ENCODE measurements at regions not wholly inside any gene's neighbourhood (a gene's known extent, or its start where the extent isn't known, plus 50 kb on each side); places are given as distances from the start of the nearest gene placed in this dataset.
"Not testable (repeated sequence)": the region's sequence is repeated elsewhere in the genome, so short reads cannot be mapped to it uniquely, and the experiment has no call there.

DNA sequence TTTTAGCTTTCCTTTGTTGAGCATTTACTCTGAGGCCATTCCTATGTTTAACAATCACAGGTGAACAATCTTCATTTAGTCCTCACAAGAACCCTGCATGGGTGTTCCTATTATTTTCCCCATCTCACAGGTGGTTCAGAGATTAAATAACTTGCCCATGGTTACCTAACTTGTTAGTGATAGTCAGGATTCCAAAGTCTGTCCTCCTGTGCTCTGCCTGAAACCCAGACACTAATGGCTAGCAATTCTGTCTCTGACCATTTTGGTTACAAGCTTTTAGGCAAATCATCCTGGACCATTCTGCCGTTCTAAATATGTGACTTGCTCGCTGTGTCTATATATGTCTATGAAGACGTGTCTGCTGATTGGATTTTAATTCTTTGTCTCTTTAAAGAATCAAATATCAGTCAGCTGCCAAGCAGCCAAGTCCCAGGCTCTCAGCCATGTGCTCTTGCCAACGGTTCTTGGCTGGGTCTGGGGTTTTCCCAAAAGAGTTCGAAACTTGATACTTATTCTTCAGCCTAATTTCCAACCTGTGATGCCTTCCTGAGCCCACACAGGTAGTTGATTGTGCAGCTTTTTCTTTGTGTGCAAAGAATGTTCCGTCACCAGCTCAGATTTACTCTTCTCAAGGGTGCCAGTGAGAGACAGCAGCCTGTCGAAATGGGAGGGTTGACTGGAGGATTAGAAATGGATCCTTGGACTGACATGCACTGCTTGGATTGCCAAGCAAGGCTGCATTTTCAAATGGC is 121.7 kb downstream of the NREP start:
- DNase-seq (ENCODE audit: low read depth) = no peak

GRCh38 chr5:111631328-111631727 is 119.0 kb upstream of the STARD4 start:
- no peak for DNase-seq (ENCODE audit: low read depth)

GRCh38 chr5:111628901-111629300 is 116.6 kb upstream of the STARD4 start:
- DNase-seq (ENCODE audit: low read depth) = peak; percentile 21

GRCh38 chr5:111627862-111628261 is 115.5 kb upstream of the STARD4 start:
- no peak for DNase-seq (ENCODE audit: low read depth)

- DNase-seq (ENCODE audit: low read depth) = no peak
Observed at GRCh38 chr5:111626473-111627148, 114.3 kb upstream of the STARD4 start.

- DNase-seq (ENCODE audit: low read depth) = no peak
Observed at GRCh38 chr5:111618623-111619271, 106.4 kb upstream of the STARD4 start.

DNA sequence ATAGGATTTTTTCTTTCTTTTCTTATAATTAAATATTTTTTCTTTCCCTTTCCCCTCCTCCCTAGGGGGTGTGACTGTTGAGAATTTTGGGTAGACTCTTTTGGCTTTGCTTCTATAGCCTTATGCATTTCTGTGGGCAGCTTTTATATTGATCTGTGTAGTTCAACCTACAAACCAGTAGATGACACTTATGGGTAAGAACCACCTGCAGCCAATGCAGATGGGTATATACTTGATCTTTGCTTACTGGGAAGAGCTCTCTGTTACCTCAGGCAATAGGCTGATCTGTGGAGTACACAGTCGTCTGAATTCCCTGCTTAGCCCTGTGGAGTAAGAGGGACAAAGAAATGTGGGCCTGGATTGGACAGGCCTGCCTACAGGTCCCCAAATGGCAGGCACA is 102.7 kb upstream of the STARD4 start:
- DNase-seq (ENCODE audit: low read depth) = no peak

DNA sequence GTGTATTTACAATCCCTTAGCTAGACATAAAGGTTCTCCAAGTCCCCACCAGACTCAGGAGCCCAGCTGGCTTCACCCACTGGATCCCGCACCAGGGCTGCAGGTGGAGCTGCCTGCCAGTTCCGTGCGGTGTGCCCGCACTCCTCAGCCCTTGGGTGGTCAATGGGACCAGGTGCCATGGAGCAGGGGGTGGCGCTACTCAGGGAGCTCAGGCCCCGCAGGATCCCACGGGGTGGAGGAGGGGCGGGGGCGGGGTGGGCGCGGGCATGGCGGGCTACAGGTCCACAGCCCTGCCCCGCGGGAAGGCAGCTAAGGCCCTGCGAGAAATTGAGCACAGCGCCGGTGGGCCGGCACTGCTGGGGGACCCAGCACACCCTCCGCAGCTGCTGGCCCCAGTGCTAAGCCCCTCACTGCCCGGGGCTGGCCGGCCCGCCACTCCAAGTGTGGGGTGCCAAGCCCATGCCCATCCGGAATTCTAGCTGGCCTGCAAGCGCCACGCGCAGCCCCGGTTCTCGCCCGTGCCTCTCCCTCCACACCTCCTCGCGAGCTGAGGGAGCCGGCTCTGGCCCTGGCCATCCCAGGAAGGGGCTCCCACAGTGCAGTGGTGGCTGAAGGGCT is 99.8 kb upstream of the STARD4 start:
- DNase-seq (ENCODE audit: low read depth) = not testable (repeated sequence)

DNA sequence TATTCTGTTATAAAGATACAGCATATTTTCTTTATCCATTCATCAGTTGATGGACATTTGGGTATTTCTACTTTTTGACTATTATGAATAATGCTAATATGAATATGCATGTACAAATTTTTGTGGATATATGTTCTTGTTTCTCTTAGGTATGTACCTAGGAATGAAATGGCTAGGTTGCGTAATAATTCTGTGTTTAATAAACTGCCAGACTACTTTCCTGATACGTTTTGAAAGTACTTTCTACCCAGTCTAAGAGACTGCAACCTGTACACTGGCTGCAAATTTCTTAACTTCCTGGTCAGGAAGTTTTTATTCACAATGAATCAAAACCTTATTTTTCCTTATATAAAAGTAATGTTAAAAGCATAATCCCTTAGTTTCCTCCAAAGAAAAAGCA is 93.9 kb upstream of the STARD4 start:
- no peak for DNase-seq (ENCODE audit: low read depth)

- no peak for DNase-seq (ENCODE audit: low read depth)
Observed at GRCh38 chr5:111603446-111603827, 91.1 kb upstream of the STARD4 start.

DNA sequence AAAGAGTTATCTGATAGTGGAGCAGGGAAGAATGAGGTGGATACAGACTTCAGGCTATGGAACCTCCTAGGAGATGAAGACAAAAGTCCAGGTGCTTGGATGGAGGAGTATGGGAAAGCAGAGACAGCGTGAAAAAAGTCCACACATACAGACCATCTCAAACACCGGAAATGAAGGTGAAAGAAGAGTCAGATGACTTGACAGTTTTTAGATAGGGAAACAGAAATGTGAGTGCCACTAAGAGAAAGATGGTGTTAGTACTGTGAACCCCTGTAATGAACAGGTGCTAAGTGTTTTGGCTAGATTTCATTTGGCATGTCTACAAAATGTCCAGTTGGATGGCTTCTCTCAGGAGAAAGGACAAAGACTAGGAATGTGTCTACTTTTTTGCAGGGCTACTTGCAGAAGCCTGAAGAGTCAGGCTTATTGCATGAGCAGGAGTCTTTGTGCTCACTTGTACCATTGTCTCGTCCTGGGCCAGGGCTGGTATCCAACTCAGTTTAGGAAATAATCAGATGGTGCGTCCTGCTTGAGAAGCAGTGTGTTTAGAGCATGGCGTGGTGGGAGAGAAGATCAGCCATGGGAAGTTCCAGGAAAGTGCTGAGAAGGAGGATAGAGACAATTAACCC is 90.6 kb upstream of the STARD4 start:
- no peak for DNase-seq (ENCODE audit: low read depth)

- DNase-seq (ENCODE audit: low read depth) = no peak
Observed at GRCh38 chr5:111598996-111599395, 86.7 kb upstream of the STARD4 start.

- no peak for DNase-seq (ENCODE audit: low read depth)
Observed at GRCh38 chr5:111597491-111597890, 85.2 kb upstream of the STARD4 start.

- DNase-seq (ENCODE audit: low read depth) = no peak
Observed at GRCh38 chr5:111596705-111597104, 84.4 kb upstream of the STARD4 start.

DNA sequence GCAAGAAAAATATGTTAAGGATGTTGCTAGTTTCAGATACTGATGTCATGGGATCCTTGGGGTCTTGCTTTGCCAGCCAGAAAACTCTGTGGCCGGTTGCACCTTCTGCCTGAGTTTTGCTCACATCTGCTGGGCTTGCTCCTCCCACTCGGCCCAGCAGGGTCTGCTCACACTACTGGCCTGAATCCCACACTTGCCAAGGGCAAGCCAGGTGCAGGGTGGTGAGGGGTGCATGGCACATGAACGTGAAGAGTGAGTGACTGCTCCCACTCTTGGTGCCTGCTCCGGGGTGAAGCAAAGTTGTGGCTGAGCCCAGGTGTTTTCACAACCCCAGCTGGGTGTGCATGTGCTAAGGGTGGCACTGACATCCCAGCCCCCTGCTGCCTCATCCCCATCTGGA is 83.1 kb upstream of the STARD4 start:
- DNase-seq (ENCODE audit: low read depth) = no peak

- no peak for DNase-seq (ENCODE audit: low read depth)
Observed at GRCh38 chr5:111589316-111589715, 77.0 kb upstream of the STARD4 start.

DNA sequence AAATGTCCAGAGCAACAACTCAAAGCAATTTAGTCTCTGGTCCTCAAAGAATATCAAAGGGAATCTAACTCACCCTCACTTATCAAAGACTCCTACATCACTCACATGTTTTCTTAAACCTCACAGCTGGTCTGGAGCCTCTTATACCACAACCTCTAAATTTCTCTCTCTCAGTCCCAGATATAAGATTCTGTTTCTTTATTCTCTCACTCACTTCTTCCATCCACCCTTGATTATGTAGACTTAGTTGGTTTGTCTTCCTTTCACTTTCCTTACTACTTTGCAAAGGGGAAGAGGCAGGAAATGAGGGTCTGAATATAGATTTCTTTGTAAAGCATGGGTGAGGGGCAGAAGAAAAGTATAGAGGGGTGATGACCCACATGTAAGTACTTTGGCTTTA is 75.4 kb upstream of the STARD4 start:
- no peak for DNase-seq (ENCODE audit: low read depth)

DNA sequence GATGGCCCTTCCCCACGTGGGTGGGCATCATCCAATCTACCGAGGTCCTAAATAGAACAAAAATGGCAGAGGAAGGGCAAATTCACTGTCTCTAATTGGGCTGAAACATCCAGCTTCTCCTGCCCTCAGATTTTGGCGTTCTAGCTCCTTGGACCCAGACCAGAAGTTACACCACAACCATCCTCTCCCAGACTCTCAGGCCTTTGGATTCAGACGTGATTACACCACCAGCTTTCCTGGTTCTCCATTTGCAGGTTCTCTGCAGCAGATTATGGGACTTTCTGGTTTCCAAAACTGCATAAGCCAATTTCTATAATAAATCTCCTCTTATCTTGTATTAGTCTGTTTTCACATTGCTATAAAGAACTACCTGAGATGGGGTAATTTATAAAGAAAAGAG is 73.6 kb upstream of the STARD4 start:
- no peak for DNase-seq (ENCODE audit: low read depth)

- no peak for DNase-seq (ENCODE audit: low read depth)
Observed at GRCh38 chr5:111585291-111585690, 73.0 kb upstream of the STARD4 start.

DNA sequence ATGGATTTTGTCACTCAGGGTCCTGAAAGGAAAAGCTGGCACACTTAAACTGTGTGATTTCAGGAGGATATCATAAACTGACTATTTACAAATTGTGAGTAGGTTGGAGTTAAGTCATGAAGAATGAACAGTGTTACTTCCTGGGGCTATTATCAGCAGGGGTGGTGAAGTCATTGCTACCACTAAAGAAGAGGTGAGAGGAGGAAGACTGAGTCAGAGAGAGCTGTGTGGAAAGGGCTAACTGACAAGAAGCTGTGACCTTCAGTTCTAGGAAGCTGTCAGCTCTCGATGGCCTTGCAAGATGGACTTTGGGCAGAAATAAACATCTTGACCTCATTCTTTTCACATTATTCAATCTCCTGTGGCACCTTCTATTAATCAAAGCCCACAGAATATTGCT is 72.3 kb upstream of the STARD4 start:
- DNase-seq (ENCODE audit: low read depth) = no peak

GRCh38 chr5:111583758-111584203 is 71.4 kb upstream of the STARD4 start:
- peak; percentile 32 for DNase-seq (ENCODE audit: low read depth)

DNA sequence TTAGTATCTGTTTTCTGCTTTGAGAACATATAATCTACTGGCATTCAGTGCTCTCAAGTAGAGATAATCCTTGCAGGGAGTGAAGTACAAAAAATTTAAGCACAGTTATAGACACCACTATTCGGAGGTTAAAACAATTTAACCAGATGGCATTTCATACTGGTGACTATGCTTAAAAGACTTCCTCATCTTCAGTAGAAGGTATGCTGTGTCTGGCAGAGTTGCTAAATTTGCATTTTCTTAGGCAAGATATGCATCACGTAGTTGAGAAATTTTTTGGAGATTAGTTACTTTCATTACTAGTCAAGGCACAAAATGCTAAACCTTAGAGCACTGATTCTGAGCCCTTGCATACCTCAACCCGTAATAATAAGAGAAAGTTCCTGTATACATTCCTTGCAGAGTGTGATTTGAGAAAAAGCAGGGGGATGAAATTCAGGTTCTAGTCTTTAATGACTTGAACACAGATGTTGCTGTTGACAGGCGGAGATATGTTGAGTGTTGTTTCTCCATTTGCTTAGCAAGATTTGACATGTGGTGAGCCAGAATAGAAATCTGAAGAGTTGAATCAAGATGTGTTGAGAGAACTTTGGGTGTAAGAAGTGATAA is 70.8 kb upstream of the STARD4 start:
- peak; percentile 59 for DNase-seq (ENCODE audit: low read depth)

Data from GM04504 (cell line).